Neuronal stem cell (in vitro differentiated cells): ENCODE measurements at regions not wholly inside any gene's neighbourhood (a gene's known extent, or its start where the extent isn't known, plus 50 kb on each side); places are given as distances from the start of the nearest gene placed in this dataset.

Experiments
- DNase-seq: peaks from one replicate; pipeline ENCODE4 v3.0.0-alpha.2; 2013; ENCODE audit warnings: low spot score
- H2AFZ ChIP-seq: one replicate; pipeline ENCODE4 v1.6.1; 2013; ENCODE audit warnings: mild to moderate bottlenecking, low read length, inconsistent platforms
- H2AK5ac ChIP-seq: 2 replicates; pipeline ENCODE4 v1.6.1; 2013; ENCODE audit warnings: low read depth, mild to moderate bottlenecking, inconsistent platforms, low read length, moderate library complexity, mixed read lengths
- H2BK120ac ChIP-seq: 2 replicates; pipeline ENCODE4 v1.6.1; 2013; ENCODE audit warnings: low read depth, mild to moderate bottlenecking, inconsistent platforms, low read length, moderate library complexity, mixed read lengths
- H2BK12ac ChIP-seq: one replicate; pipeline ENCODE4 v1.6.1; 2013; ENCODE audit warnings: low read length, inconsistent platforms
- H2BK15ac ChIP-seq: 2 replicates; pipeline ENCODE4 v1.6.1; 2013; ENCODE audit warnings: mild to moderate bottlenecking, low read length, inconsistent platforms, mixed read lengths
- H2BK5ac ChIP-seq: one replicate; pipeline ENCODE4 v1.6.1; 2013; ENCODE audit warnings: inconsistent platforms, mild to moderate bottlenecking, low read length, moderate library complexity
- H3K14ac ChIP-seq: one replicate; pipeline ENCODE4 v1.6.1; 2013; ENCODE audit warnings: low read length, inconsistent platforms
- H3K18ac ChIP-seq: 2 replicates; pipeline ENCODE4 v1.6.1; 2013; ENCODE audit warnings: low read length, inconsistent platforms
- H3K23ac ChIP-seq: 2 replicates; pipeline ENCODE4 v1.6.1; 2013; ENCODE audit warnings: low read depth, mild to moderate bottlenecking, mixed read lengths, low read length, inconsistent platforms; ENCODE audit not compliant: poor library complexity
- H3K27ac ChIP-seq: replicated peaks from 3 replicates; pipeline ENCODE4 v1.5.1; 2013; ENCODE audit warnings: low read length, inconsistent platforms
- H3K27me3 ChIP-seq, 3 experiments: 2 replicates each; pipeline ENCODE4 v1.6.1; 2013; ENCODE audit warnings: low read length in 3 of 3, mild to moderate bottlenecking in 2 of 3, inconsistent platforms in 1 of 3, low read depth in 1 of 3, mixed read lengths in 1 of 3, moderate library complexity in 1 of 3; ENCODE audit not compliant: control insufficient read depth in 3 of 3, insufficient read depth in 3 of 3
- H3K36me3 ChIP-seq, 2 donors: replicated peaks in 1 of 2; 2 replicates each; pipeline ENCODE4 v1.6.1; 2013; ENCODE audit warnings: low read length in 2 of 2; ENCODE audit not compliant: control insufficient read depth in 2 of 2, insufficient read depth in 2 of 2
- H3K4ac ChIP-seq: 2 replicates; pipeline ENCODE4 v1.6.1; 2013; ENCODE audit warnings: inconsistent platforms, mild to moderate bottlenecking, low read length, moderate library complexity
- H3K4me1 ChIP-seq, 2 donors: 1 replicate in 1 of 2; 2 replicates in 1 of 2; pipeline ENCODE4 v1.6.1; 2013; ENCODE audit warnings: low read length in 2 of 2, low read depth in 1 of 2; ENCODE audit not compliant: control insufficient read depth in 2 of 2, insufficient read depth in 1 of 2
- H3K4me2 ChIP-seq: one replicate; pipeline ENCODE4 v1.6.1; 2013; ENCODE audit warnings: mild to moderate bottlenecking, low read length, inconsistent platforms; ENCODE audit not compliant: insufficient read depth, poor library complexity, severe bottlenecking
- H3K4me3 ChIP-seq, 2 donors: 2 replicates each; pipeline ENCODE4 v1.5.1; 2013; ENCODE audit warnings: low read length in 2 of 2, mild to moderate bottlenecking in 2 of 2, inconsistent platforms in 1 of 2, moderate library complexity in 1 of 2
- H3K79me1 ChIP-seq: one replicate; pipeline ENCODE4 v1.6.1; 2013; ENCODE audit warnings: low read depth, mild to moderate bottlenecking, inconsistent platforms, low read length, moderate library complexity
- H3K9ac ChIP-seq: one replicate; pipeline ENCODE4 v1.6.1; 2013; ENCODE audit warnings: mild to moderate bottlenecking, low read depth, low read length, inconsistent platforms; ENCODE audit not compliant: poor library complexity
- H3K9me3 ChIP-seq, 2 donors: replicated peaks in 1 of 2; 2 replicates each; pipeline versions ENCODE3 to v1.6.1; 2013; ENCODE audit warnings: low read length in 2 of 2, mild to moderate bottlenecking in 2 of 2, inconsistent platforms in 1 of 2, low read depth in 1 of 2, mixed read lengths in 1 of 2, moderate library complexity in 1 of 2; ENCODE audit not compliant: control insufficient read depth in 2 of 2, insufficient read depth in 1 of 2
- H4K8ac ChIP-seq: one replicate; pipeline ENCODE4 v1.6.1; 2013; ENCODE audit warnings: low read depth, mild to moderate bottlenecking, inconsistent platforms, low read length, moderate library complexity
- H4K91ac ChIP-seq: one replicate; pipeline ENCODE4 v1.6.1; 2013; ENCODE audit warnings: low read length, low read depth, mild to moderate bottlenecking, inconsistent platforms; ENCODE audit not compliant: poor library complexity
- WGBS, 2 donors: extraction: QIAGEN DNeasy Blood & Tissue Kit; methylation state at CpG; one replicate each; pipeline ENCODE4 v1.1.7; 2013; ENCODE audit warnings: missing lambda C conversion rate in 2 of 2, mixed read lengths in 1 of 2; ENCODE audit not compliant: insufficient read length in 2 of 2, insufficient replicate concordance in 1 of 2; ENCODE audit errors: extremely low coverage in 2 of 2; 5-methylcytosine and 5-hydroxymethylcytosine counted together

DNA sequence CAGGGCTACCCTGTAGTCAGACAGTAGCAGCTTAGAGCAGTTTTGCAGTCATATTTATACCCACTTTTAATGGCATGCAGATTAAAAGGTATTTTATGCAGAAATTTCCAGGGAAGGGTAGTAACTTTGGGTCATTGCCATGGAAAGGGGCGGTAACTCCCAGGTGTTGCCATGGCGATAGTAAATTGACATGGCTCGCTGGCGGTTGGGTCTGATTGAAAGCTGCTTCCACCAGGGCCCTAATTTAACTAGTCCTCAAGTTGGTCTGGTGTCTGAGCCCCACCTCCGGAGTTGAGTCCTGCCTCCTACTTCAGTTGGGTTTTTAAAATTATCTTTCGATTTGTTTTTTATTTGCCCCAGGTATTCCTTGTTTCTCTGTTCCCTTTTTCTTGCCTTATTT, 70.1 kb downstream of the NAA11 start:
- Histone ChIP-seq H3K18ac (no peak overlapping the region), H2AFZ (peak overlapping the region; percentile 5), H2BK5ac (no peak overlapping the region), H2AK5ac (no peak overlapping the region), H2BK120ac (no peak overlapping the region), H3K9me3 (peaks cover 17 to 20% of the 10 kb centered on the region in 2 donors), H2BK15ac (no peak overlapping the region), H3K27me3 (no peaks in the 10 kb centered on the region), H3K4ac (no peak overlapping the region), H4K8ac (no peak overlapping the region), H3K9ac (no peak overlapping the region), H3K4me2 (no peak overlapping the region), H2BK12ac (no peak overlapping the region), H3K4me3 (no peak overlapping the region), H3K27ac (no peak overlapping the region), H3K79me1 (no peaks in the 10 kb centered on the region), H4K91ac (no peak overlapping the region), H3K36me3 (no peaks in the 10 kb centered on the region), H3K4me1 (peaks cover 0 to 5% of the 10 kb centered on the region in 2 donors), H3K14ac (no peak overlapping the region), H3K23ac (no peak overlapping the region)
- WGBS, 2 donors, result no CpG with 5 or more reads among the region's 6 CpGs
- DNase-seq, result no peak

DNA sequence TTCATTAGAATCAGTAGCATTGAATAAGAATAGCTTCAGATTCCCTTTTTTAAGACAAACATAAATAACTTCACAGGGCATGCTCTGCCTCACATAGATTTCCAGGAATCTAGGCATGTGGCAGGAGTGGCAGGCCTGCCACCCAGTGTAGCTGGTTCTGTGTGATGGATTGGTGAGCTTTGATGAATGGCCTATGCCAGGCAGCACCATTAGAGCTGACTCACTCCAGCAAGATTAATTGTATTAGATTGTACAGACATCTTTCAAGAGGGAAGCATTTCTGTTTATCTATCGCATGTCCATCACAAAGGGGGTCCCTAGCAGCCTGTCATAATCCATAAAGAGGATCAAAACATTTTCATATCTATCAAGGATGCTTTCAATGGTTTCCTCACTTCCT, 71.9 kb downstream of the NAA11 start:
- H2BK120ac ChIP-seq, result no peak overlapping the region
- no peak overlapping the region for H3K18ac ChIP-seq
- no peak overlapping the region for H2BK15ac ChIP-seq
- no peak for DNase-seq
- no peak overlapping the region for H4K91ac ChIP-seq
- no peak overlapping the region for H2AK5ac ChIP-seq
- H3K9ac ChIP-seq, result no peak overlapping the region
- no peak overlapping the region for H3K4me3 ChIP-seq
- WGBS, 2 donors, result no CpG with 5 or more reads among the region's 1 CpG
- H3K14ac ChIP-seq, result no peak overlapping the region
- no peak overlapping the region for H2AFZ ChIP-seq
- no peak overlapping the region for H2BK5ac ChIP-seq
- H3K27ac ChIP-seq, result no peak overlapping the region
- no peak overlapping the region for H2BK12ac ChIP-seq
- no peak overlapping the region for H3K4ac ChIP-seq
- no peak overlapping the region for H4K8ac ChIP-seq
- H3K4me2 ChIP-seq, result no peak overlapping the region
- H3K4me1 ChIP-seq, result peaks cover 0 to 5% of the 10 kb centered on the region in 2 donors
- H3K23ac ChIP-seq, result no peak overlapping the region
- H3K36me3 ChIP-seq, result no peaks in the 10 kb centered on the region
- H3K9me3 ChIP-seq, result peaks cover 11 to 12% of the 10 kb centered on the region in 2 donors
- H3K79me1 ChIP-seq, result no peaks in the 10 kb centered on the region
- no peaks in the 10 kb centered on the region for H3K27me3 ChIP-seq

GRCh38 chr4:79253168-79253567, 72.7 kb downstream of the NAA11 start:
- H3K18ac ChIP-seq, result no peak overlapping the region
- no peak overlapping the region for H4K8ac ChIP-seq
- no peak overlapping the region for H3K9ac ChIP-seq
- no peak for DNase-seq
- no peak overlapping the region for H3K23ac ChIP-seq
- H3K4me1 ChIP-seq, result peaks cover 0 to 5% of the 10 kb centered on the region in 2 donors
- peaks cover 4% of the 10 kb centered on the region in 2 donors for H3K9me3 ChIP-seq
- H3K4me3 ChIP-seq, result no peak overlapping the region
- H2AK5ac ChIP-seq, result no peak overlapping the region
- H2AFZ ChIP-seq, result no peak overlapping the region
- no peak overlapping the region for H3K4ac ChIP-seq
- H2BK12ac ChIP-seq, result no peak overlapping the region
- H3K14ac ChIP-seq, result no peak overlapping the region
- H3K4me2 ChIP-seq, result no peak overlapping the region
- no peaks in the 10 kb centered on the region for H3K79me1 ChIP-seq
- no peak overlapping the region for H3K27ac ChIP-seq
- no peak overlapping the region for H2BK15ac ChIP-seq
- no peak overlapping the region for H4K91ac ChIP-seq
- H2BK120ac ChIP-seq, result no peak overlapping the region
- no peaks in the 10 kb centered on the region for H3K36me3 ChIP-seq
- H2BK5ac ChIP-seq, result no peak overlapping the region
- no peaks in the 10 kb centered on the region for H3K27me3 ChIP-seq

DNA sequence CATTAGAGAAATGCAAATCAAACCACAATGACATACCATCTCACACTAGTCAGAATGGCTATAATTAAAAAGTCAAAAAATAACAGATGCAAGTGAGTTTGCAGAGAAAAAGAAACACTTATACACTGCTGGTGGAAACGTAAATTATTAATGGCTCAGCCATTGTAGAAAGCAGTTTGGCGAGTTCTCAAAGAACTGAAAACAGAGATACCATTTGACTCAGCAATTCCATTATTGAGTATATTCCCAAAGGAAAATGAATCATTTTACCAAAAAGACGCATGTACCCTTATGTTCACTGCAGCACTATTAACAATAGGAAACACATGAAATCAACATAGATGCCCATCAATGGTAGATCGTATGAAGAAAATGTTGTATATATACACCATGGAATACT, 75.0 kb downstream of the NAA11 start:
- H2BK5ac ChIP-seq, result no peak overlapping the region
- no peaks in the 10 kb centered on the region for H3K9me3 ChIP-seq
- H3K27ac ChIP-seq, result no peak overlapping the region
- H3K18ac ChIP-seq, result no peak overlapping the region
- no peak overlapping the region for H2AK5ac ChIP-seq
- H2BK15ac ChIP-seq, result no peak overlapping the region
- no peak overlapping the region for H2BK120ac ChIP-seq
- WGBS, 2 donors, result no CpG with 5 or more reads among the region's 4 CpGs
- no peak overlapping the region for H3K4ac ChIP-seq
- H3K14ac ChIP-seq, result no peak overlapping the region
- H3K79me1 ChIP-seq, result no peaks in the 10 kb centered on the region
- no peaks in the 10 kb centered on the region for H3K36me3 ChIP-seq
- DNase-seq, result no peak
- peaks cover 0 to 4% of the 10 kb centered on the region in 2 donors for H3K4me1 ChIP-seq
- no peak overlapping the region for H3K4me3 ChIP-seq
- no peak overlapping the region for H2AFZ ChIP-seq
- no peak overlapping the region for H3K9ac ChIP-seq
- no peak overlapping the region for H4K8ac ChIP-seq
- no peak overlapping the region for H2BK12ac ChIP-seq
- no peak overlapping the region for H3K4me2 ChIP-seq
- no peak overlapping the region for H3K23ac ChIP-seq
- no peaks in the 10 kb centered on the region for H3K27me3 ChIP-seq
- no peak overlapping the region for H4K91ac ChIP-seq
